Lung (tissue), 11 donors: ENCODE measurements at regions not wholly inside any gene's neighbourhood (a gene's known extent, or its start where the extent isn't known, plus 50 kb on each side); places are given as distances from the start of the nearest gene placed in this dataset.

Experiments used
- ATAC-seq: fragments of 200-7000 bp; cut with Tn5 transposase; one replicate; pipeline ENCODE4 v1.9.1; 2020; ENCODE audit warnings: moderate number of reproducible peaks; ENCODE audit not compliant: insufficient read depth, low FRiP score
- DNase-seq, 3 donors: peaks; one replicate each; pipeline ENCODE4 v3.0.0-alpha.2; 2013 to 2017
- H3K27ac ChIP-seq, 2 donors: one replicate each; pipeline ENCODE4 v1.5.1; 2013; ENCODE audit warnings: mild to moderate bottlenecking in 2 of 2, moderate library complexity in 2 of 2, control low read depth in 1 of 2, inconsistent platforms in 1 of 2, low read depth in 1 of 2, low read length in 1 of 2
- H3K27me3 ChIP-seq, 3 donors: one replicate each; pipeline ENCODE4 v1.5.1; 2013; ENCODE audit warnings: low read length in 2 of 3; ENCODE audit not compliant: control insufficient read depth in 3 of 3, insufficient read depth in 3 of 3
- H3K36me3 ChIP-seq, 4 donors: one replicate each; pipeline ENCODE4 v1.5.1; 2013; ENCODE audit warnings: low read length in 4 of 4, mild to moderate bottlenecking in 1 of 4, moderate library complexity in 1 of 4; ENCODE audit not compliant: control insufficient read depth in 4 of 4, insufficient read depth in 4 of 4
- H3K4me1 ChIP-seq, 5 donors: one replicate each; pipeline ENCODE4 v1.5.1; 2013; ENCODE audit warnings: low read length in 5 of 5, mild to moderate bottlenecking in 2 of 5, moderate library complexity in 1 of 5; ENCODE audit not compliant: control insufficient read depth in 5 of 5, insufficient read depth in 5 of 5
- H3K4me3 ChIP-seq: one replicate; pipeline ENCODE4 v1.5.1; 2013; ENCODE audit warnings: mild to moderate bottlenecking, control low read depth, moderate library complexity
- H3K9ac ChIP-seq, 2 donors: one replicate each; pipeline ENCODE4 v1.5.1; 2013; ENCODE audit warnings: low read length in 2 of 2, control low read depth in 1 of 2; ENCODE audit not compliant: insufficient read depth in 1 of 2
- H3K9me3 ChIP-seq, 4 donors: one replicate each; pipeline ENCODE4 v1.5.1; 2013; ENCODE audit warnings: low read length in 3 of 4, mild to moderate bottlenecking in 1 of 4, moderate library complexity in 1 of 4; ENCODE audit not compliant: control insufficient read depth in 4 of 4, insufficient read depth in 3 of 4
- WGBS, 2 donors: extraction: QIAGEN DNeasy Blood & Tissue Kit; methylation state at CpG; one replicate each; pipeline ENCODE4 v1.1.7; 2013; 5-methylcytosine and 5-hydroxymethylcytosine counted together
- TF ChIP-seq, protein P1 (sequence below): IDR thresholded peaks from 2 replicates; pipeline ENCODE4 v1.5.1; 2012; ENCODE audit warnings: mild to moderate bottlenecking; ENCODE audit errors: control extremely low read depth, extremely low read depth
- donor health status: control.
- donor health status: control.
- donor health status: Bipolar disorder and iron deficiency.
- donor health status: healthy.
- donor health status: DM: yes; HTN: yes; CAD: no.

DNA sequence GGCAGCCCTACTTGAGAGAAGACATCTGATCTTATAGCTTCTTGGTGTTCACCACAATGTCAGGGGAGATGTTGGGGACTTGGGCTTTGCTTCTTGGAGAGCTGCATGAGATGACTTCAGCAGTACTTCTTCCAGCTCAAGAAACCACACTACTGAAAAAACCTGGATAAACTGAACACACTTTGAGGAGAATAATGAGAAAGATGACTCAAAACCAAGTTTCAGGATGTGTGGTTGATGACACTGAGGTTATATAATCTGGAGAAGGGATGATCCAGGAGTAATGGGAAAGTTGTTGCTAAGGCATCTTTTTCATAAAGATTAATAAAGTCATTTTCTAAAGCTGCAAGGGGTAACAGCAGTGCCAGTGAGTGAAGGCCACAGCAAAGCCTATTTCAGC lies 58.4 kb upstream of the PNPLA4 start:
- Histone ChIP-seq H3K9ac (no peak overlapping the region), H3K27ac (no peak overlapping the region), H3K27me3 (peaks cover 0 to 42% (median 33%) of the 10 kb centered on the region in 3 donors), H3K4me1 (no peaks in the 10 kb centered on the region), H3K36me3 (no peaks in the 10 kb centered on the region), H3K9me3 (peaks cover 0 to 4% (median 0%) of the 10 kb centered on the region in 4 donors), H3K4me3 (no peak overlapping the region)
- DNase-seq: no peak
- TF ChIP-seq, protein P1, sequence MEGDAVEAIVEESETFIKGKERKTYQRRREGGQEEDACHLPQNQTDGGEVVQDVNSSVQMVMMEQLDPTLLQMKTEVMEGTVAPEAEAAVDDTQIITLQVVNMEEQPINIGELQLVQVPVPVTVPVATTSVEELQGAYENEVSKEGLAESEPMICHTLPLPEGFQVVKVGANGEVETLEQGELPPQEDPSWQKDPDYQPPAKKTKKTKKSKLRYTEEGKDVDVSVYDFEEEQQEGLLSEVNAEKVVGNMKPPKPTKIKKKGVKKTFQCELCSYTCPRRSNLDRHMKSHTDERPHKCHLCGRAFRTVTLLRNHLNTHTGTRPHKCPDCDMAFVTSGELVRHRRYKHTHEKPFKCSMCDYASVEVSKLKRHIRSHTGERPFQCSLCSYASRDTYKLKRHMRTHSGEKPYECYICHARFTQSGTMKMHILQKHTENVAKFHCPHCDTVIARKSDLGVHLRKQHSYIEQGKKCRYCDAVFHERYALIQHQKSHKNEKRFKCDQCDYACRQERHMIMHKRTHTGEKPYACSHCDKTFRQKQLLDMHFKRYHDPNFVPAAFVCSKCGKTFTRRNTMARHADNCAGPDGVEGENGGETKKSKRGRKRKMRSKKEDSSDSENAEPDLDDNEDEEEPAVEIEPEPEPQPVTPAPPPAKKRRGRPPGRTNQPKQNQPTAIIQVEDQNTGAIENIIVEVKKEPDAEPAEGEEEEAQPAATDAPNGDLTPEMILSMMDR: no peak
- no peak for ATAC-seq

DNA sequence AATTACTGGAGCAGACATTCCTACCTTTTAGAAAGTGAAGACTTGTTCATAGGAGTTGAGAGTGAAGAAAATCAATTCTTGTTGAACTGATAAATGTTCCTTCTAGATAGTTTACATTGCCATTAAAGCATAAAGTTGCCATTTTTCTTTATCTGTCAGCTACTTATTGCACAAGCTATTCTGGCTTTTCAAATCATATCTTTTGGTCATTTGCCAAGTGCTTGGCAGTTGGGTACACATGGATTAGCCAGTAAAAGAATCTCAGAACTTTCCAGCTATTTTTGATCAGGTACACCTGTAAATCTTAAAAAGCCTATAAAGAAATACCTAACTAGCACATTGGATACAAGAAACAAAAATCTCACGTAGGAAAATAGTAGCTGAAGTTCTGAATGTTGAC lies 56.4 kb upstream of the PNPLA4 start:
- TF ChIP-seq, protein P1: no peak
- Histone ChIP-seq H3K36me3 (no peaks in the 10 kb centered on the region), H3K27ac (no peak overlapping the region), H3K4me1 (no peaks in the 10 kb centered on the region), H3K9me3 (no peaks in the 10 kb centered on the region), H3K4me3 (no peak overlapping the region), H3K9ac (no peak overlapping the region), H3K27me3 (peaks cover 0 to 48% (median 33%) of the 10 kb centered on the region in 3 donors)
- ATAC-seq (no peak), DNase-seq (peak in 2 of 3 donors; percentile 11 to 58)
- 59 to 86% methylated on average over 1 of the region's 1 CpG for WGBS, 2 donors
